Liver (tissue), 8 donors: ENCODE measurements at regions not wholly inside any gene's neighbourhood (a gene's known extent, or its start where the extent isn't known, plus 50 kb on each side); places are given as distances from the start of the nearest gene placed in this dataset.

Experiments
- DNase-seq: peaks from one replicate; pipeline ENCODE4 v3.0.0-alpha.2; 2017; ENCODE audit warnings: low spot score
- H3K27ac ChIP-seq, 2 donors: one replicate each; pipeline ENCODE4 v1.7.0; 2013; ENCODE audit warnings: inconsistent platforms in 2 of 2, low read length in 2 of 2, control low read depth in 1 of 2, low read depth in 1 of 2, mild to moderate bottlenecking in 1 of 2
- H3K27me3 ChIP-seq, 4 donors: one replicate each; pipeline versions ENCODE4 v1.6.1 to v1.7.0; 2013; ENCODE audit warnings: low read length in 3 of 4, inconsistent platforms in 1 of 4, mild to moderate bottlenecking in 1 of 4, moderate library complexity in 1 of 4; ENCODE audit not compliant: control insufficient read depth in 4 of 4, insufficient read depth in 4 of 4
- H3K36me3 ChIP-seq, 4 donors: one replicate each; pipeline versions ENCODE4 v1.6.1 to v1.7.0; 2013; ENCODE audit warnings: low read length in 3 of 4, mild to moderate bottlenecking in 3 of 4, low read depth in 1 of 4, moderate library complexity in 1 of 4; ENCODE audit not compliant: control insufficient read depth in 4 of 4, insufficient read depth in 3 of 4
- H3K4me1 ChIP-seq, 4 donors: one replicate each; pipeline versions ENCODE4 v1.6.1 to v1.7.0; 2013; ENCODE audit warnings: low read length in 3 of 4, mild to moderate bottlenecking in 3 of 4, moderate library complexity in 1 of 4; ENCODE audit not compliant: control insufficient read depth in 4 of 4, insufficient read depth in 4 of 4
- H3K4me3 ChIP-seq, 3 donors: one replicate each; pipeline versions ENCODE4 v1.6.1 to v1.7.0; 2013; ENCODE audit warnings: low read length in 3 of 3, control low read depth in 1 of 3, low read depth in 1 of 3, mild to moderate bottlenecking in 1 of 3
- H3K9ac ChIP-seq, 2 donors: one replicate each; pipeline ENCODE4 v1.7.0; 2013; ENCODE audit warnings: low read length in 2 of 2, mild to moderate bottlenecking in 2 of 2, moderate library complexity in 2 of 2, control low read depth in 1 of 2, low read depth in 1 of 2
- H3K9me3 ChIP-seq, 4 donors: one replicate each; pipeline versions ENCODE4 v1.6.1 to v1.7.0; 2013; ENCODE audit warnings: low read length in 3 of 4; ENCODE audit not compliant: control insufficient read depth in 4 of 4
- FOXA1 ChIP-seq: IDR thresholded peaks from 2 replicates; pipeline ENCODE4 v1.6.1; 2016; ENCODE audit warnings: antibody characterized with exemption
- FOXA2 ChIP-seq: IDR thresholded peaks from 2 replicates; pipeline ENCODE4 v1.6.1; 2016; ENCODE audit warnings: antibody characterized with exemption
- GABPA ChIP-seq, 2 donors: IDR thresholded peaks in 1 of 2; conservative IDR thresholded peaks in 1 of 2; 2 replicates each; pipeline ENCODE4 v1.6.1; 2016; ENCODE audit warnings: antibody characterized with exemption in 2 of 2, mild to moderate bottlenecking in 1 of 2, moderate library complexity in 1 of 2
- HNF4A ChIP-seq, 2 donors: conservative IDR thresholded peaks; 2 replicates each; pipeline ENCODE4 v1.6.1; 2016; ENCODE audit warnings: antibody characterized with exemption in 2 of 2, mild to moderate bottlenecking in 2 of 2
- HNF4G ChIP-seq: IDR thresholded peaks from 2 replicates; pipeline ENCODE4 v1.6.1; 2016; ENCODE audit warnings: antibody characterized with exemption
- JUND ChIP-seq, 2 donors: IDR thresholded peaks; 2 replicates each; pipeline ENCODE4 v1.6.1; 2016; ENCODE audit warnings: antibody characterized with exemption in 2 of 2
- NR2F2 ChIP-seq: IDR thresholded peaks from 2 replicates; pipeline ENCODE4 v1.6.1; 2016; ENCODE audit warnings: antibody characterized with exemption
- RAD21 ChIP-seq, 2 donors: IDR thresholded peaks; 2 replicates each; pipeline ENCODE4 v1.6.1; 2016; ENCODE audit warnings: antibody characterized with exemption in 2 of 2, mild to moderate bottlenecking in 2 of 2
- RXRA ChIP-seq, 2 donors: IDR thresholded peaks; 2 replicates each; pipeline ENCODE4 v1.6.1; 2017 to 2018; ENCODE audit warnings: antibody characterized with exemption in 2 of 2, mild to moderate bottlenecking in 1 of 2
- SP1 ChIP-seq: IDR thresholded peaks from 2 replicates; pipeline ENCODE4 v1.6.1; 2018; ENCODE audit warnings: antibody characterized with exemption, mild to moderate bottlenecking
- TAF1 ChIP-seq: conservative IDR thresholded peaks from 2 replicates; pipeline ENCODE4 v1.6.1; 2016; ENCODE audit warnings: antibody characterized with exemption, mild to moderate bottlenecking
- YY1 ChIP-seq: IDR thresholded peaks from 2 replicates; pipeline ENCODE4 v1.6.1; 2016; ENCODE audit warnings: antibody characterized with exemption, mild to moderate bottlenecking
- WGBS: extraction: QIAGEN DNeasy Blood & Tissue Kit; methylation state at CpG from one replicate; pipeline ENCODE4 v1.1.7; 2013; 5-methylcytosine and 5-hydroxymethylcytosine counted together
- TF ChIP-seq, protein P1 (sequence below): fragments of 150-350 bp; IDR thresholded peaks from 2 replicates; pipeline ENCODE4 v1.5.1; 2017; ENCODE audit warnings: improper control_type of control experiment, low read depth, low read length; ENCODE audit not compliant: missing input control
- TF ChIP-seq, protein P2 (sequence below): IDR thresholded peaks from 2 replicates; pipeline ENCODE4 v1.6.1; 2016; ENCODE audit warnings: antibody characterized with exemption
- TF ChIP-seq, protein P3 (sequence below): IDR thresholded peaks from 2 replicates; pipeline ENCODE4 v1.6.1; 2016; ENCODE audit warnings: antibody characterized with exemption, mild to moderate bottlenecking
- TF ChIP-seq, protein P4 (sequence below): IDR thresholded peaks from 2 replicates; pipeline ENCODE4 v1.6.1; 2016; ENCODE audit warnings: antibody characterized with exemption
- donor health status: healthy.
- donor health status: healthy.
- donor health status: healthy.
- donor health status: healthy.
- donor health status: healthy.

DNA sequence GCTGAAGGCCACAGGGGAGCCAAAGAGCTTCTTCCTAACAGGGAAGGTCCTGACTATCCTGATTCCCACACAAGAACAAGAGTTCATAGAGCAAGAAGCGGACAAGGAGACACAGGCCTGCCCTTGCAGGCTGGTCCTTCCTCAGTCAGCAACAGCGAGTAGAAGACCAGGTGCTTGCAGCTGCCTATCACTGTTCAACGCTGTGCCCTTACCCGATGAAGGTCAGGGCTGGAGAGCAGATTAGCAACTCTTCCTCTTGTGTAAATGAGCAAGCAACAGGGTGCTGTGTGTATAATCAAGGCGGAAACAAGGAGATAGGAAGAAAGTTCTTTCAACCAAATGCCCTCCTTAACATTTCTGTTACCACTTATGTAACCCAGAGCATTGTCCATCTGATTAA lies 115.3 kb upstream of the SPACA1 start:
- WGBS: 81% methylated on average over 5 of the region's 5 CpGs
- TF ChIP-seq YY1 (no peak), JUND (IDR thresholded peaks at IDR 0.05) (no peak), RAD21 (IDR thresholded peaks at IDR 0.05) (no peak), HNF4A (conservative IDR thresholded peaks at IDR 0.05) (no peak), HNF4G (no peak), FOXA2 (no peak), TAF1 (no peak), SP1 (no peak), NR2F2 (no peak), FOXA1 (no peak), GABPA (IDR thresholded peaks at IDR 0.05 in 1 of 2, conservative IDR thresholded peaks at IDR 0.05 in 1 of 2) (no peak), RXRA (IDR thresholded peaks at IDR 0.05) (no peak)
- TF ChIP-seq, protein P1, sequence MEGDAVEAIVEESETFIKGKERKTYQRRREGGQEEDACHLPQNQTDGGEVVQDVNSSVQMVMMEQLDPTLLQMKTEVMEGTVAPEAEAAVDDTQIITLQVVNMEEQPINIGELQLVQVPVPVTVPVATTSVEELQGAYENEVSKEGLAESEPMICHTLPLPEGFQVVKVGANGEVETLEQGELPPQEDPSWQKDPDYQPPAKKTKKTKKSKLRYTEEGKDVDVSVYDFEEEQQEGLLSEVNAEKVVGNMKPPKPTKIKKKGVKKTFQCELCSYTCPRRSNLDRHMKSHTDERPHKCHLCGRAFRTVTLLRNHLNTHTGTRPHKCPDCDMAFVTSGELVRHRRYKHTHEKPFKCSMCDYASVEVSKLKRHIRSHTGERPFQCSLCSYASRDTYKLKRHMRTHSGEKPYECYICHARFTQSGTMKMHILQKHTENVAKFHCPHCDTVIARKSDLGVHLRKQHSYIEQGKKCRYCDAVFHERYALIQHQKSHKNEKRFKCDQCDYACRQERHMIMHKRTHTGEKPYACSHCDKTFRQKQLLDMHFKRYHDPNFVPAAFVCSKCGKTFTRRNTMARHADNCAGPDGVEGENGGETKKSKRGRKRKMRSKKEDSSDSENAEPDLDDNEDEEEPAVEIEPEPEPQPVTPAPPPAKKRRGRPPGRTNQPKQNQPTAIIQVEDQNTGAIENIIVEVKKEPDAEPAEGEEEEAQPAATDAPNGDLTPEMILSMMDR: no peak
- TF ChIP-seq, protein P2, sequence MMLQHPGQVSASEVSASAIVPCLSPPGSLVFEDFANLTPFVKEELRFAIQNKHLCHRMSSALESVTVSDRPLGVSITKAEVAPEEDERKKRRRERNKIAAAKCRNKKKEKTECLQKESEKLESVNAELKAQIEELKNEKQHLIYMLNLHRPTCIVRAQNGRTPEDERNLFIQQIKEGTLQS: no peak
- TF ChIP-seq, protein P3, sequence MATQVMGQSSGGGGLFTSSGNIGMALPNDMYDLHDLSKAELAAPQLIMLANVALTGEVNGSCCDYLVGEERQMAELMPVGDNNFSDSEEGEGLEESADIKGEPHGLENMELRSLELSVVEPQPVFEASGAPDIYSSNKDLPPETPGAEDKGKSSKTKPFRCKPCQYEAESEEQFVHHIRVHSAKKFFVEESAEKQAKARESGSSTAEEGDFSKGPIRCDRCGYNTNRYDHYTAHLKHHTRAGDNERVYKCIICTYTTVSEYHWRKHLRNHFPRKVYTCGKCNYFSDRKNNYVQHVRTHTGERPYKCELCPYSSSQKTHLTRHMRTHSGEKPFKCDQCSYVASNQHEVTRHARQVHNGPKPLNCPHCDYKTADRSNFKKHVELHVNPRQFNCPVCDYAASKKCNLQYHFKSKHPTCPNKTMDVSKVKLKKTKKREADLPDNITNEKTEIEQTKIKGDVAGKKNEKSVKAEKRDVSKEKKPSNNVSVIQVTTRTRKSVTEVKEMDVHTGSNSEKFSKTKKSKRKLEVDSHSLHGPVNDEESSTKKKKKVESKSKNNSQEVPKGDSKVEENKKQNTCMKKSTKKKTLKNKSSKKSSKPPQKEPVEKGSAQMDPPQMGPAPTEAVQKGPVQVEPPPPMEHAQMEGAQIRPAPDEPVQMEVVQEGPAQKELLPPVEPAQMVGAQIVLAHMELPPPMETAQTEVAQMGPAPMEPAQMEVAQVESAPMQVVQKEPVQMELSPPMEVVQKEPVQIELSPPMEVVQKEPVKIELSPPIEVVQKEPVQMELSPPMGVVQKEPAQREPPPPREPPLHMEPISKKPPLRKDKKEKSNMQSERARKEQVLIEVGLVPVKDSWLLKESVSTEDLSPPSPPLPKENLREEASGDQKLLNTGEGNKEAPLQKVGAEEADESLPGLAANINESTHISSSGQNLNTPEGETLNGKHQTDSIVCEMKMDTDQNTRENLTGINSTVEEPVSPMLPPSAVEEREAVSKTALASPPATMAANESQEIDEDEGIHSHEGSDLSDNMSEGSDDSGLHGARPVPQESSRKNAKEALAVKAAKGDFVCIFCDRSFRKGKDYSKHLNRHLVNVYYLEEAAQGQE: no peak
- TF ChIP-seq, protein P4, sequence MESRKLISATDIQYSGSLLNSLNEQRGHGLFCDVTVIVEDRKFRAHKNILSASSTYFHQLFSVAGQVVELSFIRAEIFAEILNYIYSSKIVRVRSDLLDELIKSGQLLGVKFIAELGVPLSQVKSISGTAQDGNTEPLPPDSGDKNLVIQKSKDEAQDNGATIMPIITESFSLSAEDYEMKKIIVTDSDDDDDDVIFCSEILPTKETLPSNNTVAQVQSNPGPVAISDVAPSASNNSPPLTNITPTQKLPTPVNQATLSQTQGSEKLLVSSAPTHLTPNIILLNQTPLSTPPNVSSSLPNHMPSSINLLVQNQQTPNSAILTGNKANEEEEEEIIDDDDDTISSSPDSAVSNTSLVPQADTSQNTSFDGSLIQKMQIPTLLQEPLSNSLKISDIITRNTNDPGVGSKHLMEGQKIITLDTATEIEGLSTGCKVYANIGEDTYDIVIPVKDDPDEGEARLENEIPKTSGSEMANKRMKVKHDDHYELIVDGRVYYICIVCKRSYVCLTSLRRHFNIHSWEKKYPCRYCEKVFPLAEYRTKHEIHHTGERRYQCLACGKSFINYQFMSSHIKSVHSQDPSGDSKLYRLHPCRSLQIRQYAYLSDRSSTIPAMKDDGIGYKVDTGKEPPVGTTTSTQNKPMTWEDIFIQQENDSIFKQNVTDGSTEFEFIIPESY: no peak
- H3K4me1 ChIP-seq: peaks cover 0 to 2% (median 0%) of the 10 kb centered on the region in 4 donors
- no peaks in the 10 kb centered on the region for H3K27me3 ChIP-seq
- H3K9me3 ChIP-seq: no peaks in the 10 kb centered on the region
- no peak overlapping the region for H3K9ac ChIP-seq
- no peak overlapping the region for H3K27ac ChIP-seq
- no peak for DNase-seq
- no peaks in the 10 kb centered on the region for H3K36me3 ChIP-seq
- H3K4me3 ChIP-seq: no peak overlapping the region

DNA sequence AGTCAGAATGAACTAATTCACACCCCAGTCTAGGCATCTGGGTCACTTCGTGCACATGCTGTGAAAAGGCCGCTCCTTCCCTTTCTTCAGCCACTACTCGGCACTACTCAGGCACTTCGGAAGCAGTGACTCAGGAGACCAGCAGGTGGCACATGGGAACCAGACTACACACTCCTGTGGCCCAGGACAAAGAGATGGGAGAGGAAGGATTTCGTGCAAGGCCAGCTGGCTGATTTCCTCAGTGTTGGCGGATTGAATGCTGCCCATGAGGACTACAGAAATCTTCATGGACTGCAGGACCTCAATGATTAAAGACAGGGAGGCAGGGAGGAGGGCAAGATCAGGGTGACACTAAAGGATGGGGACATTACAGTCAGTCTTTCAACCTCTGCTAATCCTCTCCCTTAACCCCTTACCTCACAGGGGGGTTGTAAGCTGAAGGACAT lies 117.8 kb upstream of the SPACA1 start:
- Histone ChIP-seq H3K4me1 (peaks cover 0 to 2% (median 0%) of the 10 kb centered on the region in 4 donors), H3K9ac (no peak overlapping the region), H3K27ac (no peak overlapping the region), H3K27me3 (no peaks in the 10 kb centered on the region), H3K36me3 (no peaks in the 10 kb centered on the region), H3K4me3 (no peak overlapping the region), H3K9me3 (no peaks in the 10 kb centered on the region)
- TF ChIP-seq RAD21 (IDR thresholded peaks at IDR 0.05): peak; percentile 94 to 99
- no peak for TF ChIP-seq FOXA2
- TF ChIP-seq, protein P1: peak; percentile 90
- TF ChIP-seq, protein P4: no peak
- DNase-seq: peak; percentile 66
- 10% methylated on average over 6 of the region's 6 CpGs for WGBS
